GM19099 (cell line): ENCODE measurements at regions not wholly inside any gene's neighbourhood (a gene's known extent, or its start where the extent isn't known, plus 50 kb on each side); places are given as distances from the start of the nearest gene placed in this dataset.

Experiments used
- POLR2A ChIP-seq: IDR thresholded peaks from 3 replicates; pipeline ENCODE4 v1.6.1; 2011; ENCODE audit warnings: low read depth; ENCODE audit not compliant: insufficient read length; ENCODE audit errors: extremely low read depth

- no peak for TF ChIP-seq POLR2A
Observed at GRCh38 chr13:24097064-24097463, 63.5 kb upstream of the SPATA13 start.

- TF ChIP-seq POLR2A = no peak
Observed at GRCh38 chr13:24097667-24098066, 62.9 kb upstream of the SPATA13 start.

GRCh38 chr13:24099490-24099889 lies 61.0 kb upstream of the SPATA13 start:
- TF ChIP-seq POLR2A = no peak

- no peak for TF ChIP-seq POLR2A
Observed at GRCh38 chr13:24100188-24100587, 60.3 kb upstream of the SPATA13 start.

GRCh38 chr13:24103782-24104372 lies 56.6 kb upstream of the SPATA13 start:
- no peak for TF ChIP-seq POLR2A

GRCh38 chr13:24104723-24105122 lies 55.8 kb upstream of the SPATA13 start:
- TF ChIP-seq POLR2A = no peak

GRCh38 chr13:24106429-24106828 lies 54.1 kb upstream of the SPATA13 start:
- no peak for TF ChIP-seq POLR2A

- no peak for TF ChIP-seq POLR2A
Observed at GRCh38 chr13:24107955-24108614, 52.4 kb upstream of the SPATA13 start.

GRCh38 chr13:24108615-24108965 lies 51.9 kb upstream of the SPATA13 start:
- no peak for TF ChIP-seq POLR2A

GRCh38 chr13:24110011-24110410 lies 50.5 kb upstream of the SPATA13 start:
- no peak for TF ChIP-seq POLR2A
